Activated naive CD4-positive, alpha-beta T cell treated with anti-CD3 and anti-CD28 coated beads, Interleukin-2, amount 10 ng/mL, durations not matched to agents 7 days and 5 days (primary cell): ENCODE measurements at regions not wholly inside any gene's neighbourhood (a gene's known extent, or its start where the extent isn't known, plus 50 kb on each side); places are given as distances from the start of the nearest gene placed in this dataset.

ENCODE experiments used
- CTCF ChIA-PET: fragments of 350-600 bp; sonication (Branson Sonifier 250); formaldehyde crosslinking; loops from one replicate; lab custom pipeline; 2021; ENCODE audit warnings: antibody characterized with exemption; lab: Charles Lee
- DNase-seq: peaks from one replicate; pipeline ENCODE4 v3.0.0-alpha.2; 2020
- H3K27ac Mint-ChIP-seq: one replicate; pipeline ENCODE4 v1.8.0; 2021; ENCODE audit warnings: mild to moderate bottlenecking, moderate library complexity, mixed read lengths
- H3K27me3 Mint-ChIP-seq: one replicate; pipeline ENCODE4 v1.8.0; 2021; ENCODE audit warnings: mild to moderate bottlenecking, mixed read lengths
- H3K36me3 Mint-ChIP-seq: one replicate; pipeline ENCODE4 v1.8.0; 2021; ENCODE audit warnings: mixed read lengths
- H3K4me1 Mint-ChIP-seq: one replicate; pipeline ENCODE4 v1.8.0; 2021; ENCODE audit warnings: mixed read lengths
- H3K4me3 Mint-ChIP-seq: one replicate; pipeline ENCODE4 v1.8.0; 2021; ENCODE audit warnings: mild to moderate bottlenecking, moderate library complexity, mixed read lengths
- H3K9me3 Mint-ChIP-seq: one replicate; pipeline ENCODE4 v1.8.0; 2021; ENCODE audit warnings: mixed read lengths

DNA sequence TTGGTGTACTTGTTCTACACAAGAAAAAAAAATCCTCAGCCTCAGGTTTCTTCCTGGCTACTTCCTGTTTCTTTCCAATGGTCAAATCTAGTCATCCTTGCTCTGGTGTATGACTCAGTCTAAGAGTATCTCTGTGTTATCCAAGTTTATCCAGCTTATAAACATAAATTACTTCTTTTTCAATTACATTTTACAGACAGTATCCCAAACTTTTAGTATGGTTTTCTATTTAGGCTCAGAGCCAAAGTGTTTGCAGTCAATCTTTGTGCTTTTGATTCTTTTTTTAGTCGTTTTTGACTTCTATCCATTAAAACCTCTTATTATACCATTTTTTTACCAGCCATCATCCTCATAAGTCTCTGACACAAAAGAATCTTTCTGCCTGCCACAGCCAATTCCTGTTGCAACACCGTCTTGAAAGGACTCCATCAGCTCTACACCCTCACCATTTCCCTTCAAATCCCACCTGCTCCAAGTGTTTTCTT, 294.6 kb downstream of the PTEN start:
- H3K27ac Mint-ChIP-seq: no peak overlapping the region
- no peak for DNase-seq
- CTCF ChIA-PET: no interaction called here
- H3K4me1 Mint-ChIP-seq: peaks cover 8% of the 10 kb centered on the region
- no peaks in the 10 kb centered on the region for H3K27me3 Mint-ChIP-seq
- H3K36me3 Mint-ChIP-seq: peaks cover 1% of the 10 kb centered on the region
- no peak overlapping the region for H3K4me3 Mint-ChIP-seq
- peaks cover 2% of the 10 kb centered on the region for H3K9me3 Mint-ChIP-seq

DNA sequence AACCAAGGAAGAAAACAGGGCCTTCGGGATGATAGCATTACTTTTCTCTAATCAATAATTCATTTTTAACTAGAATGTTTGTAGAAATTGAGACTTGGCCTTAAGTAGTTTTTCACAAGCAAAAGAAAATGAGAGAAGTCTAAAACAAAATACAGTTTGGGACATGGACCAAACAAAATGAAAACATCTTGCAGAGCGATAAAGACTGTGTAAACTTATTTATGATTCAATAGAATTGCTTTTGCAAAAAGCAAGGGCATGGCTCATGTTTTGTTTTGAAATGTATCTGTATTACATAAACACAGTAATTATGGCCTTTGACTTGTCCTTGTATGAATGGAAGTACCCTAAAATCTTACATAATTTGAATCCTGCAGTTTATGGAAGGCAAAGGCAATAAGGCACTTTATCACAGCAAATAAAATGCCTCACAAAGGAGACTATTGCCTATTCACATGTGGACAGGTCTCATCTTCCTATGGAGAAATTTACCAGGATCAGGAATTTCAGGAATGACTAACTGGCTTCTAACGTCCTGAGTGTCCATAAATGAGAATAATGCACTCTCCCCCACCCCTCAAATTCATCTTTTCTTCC, 295.2 kb downstream of the PTEN start:
- no peak for DNase-seq
- H3K27me3 Mint-ChIP-seq: no peaks in the 10 kb centered on the region
- no peaks in the 10 kb centered on the region for H3K9me3 Mint-ChIP-seq
- peaks cover 5% of the 10 kb centered on the region for H3K4me1 Mint-ChIP-seq
- H3K27ac Mint-ChIP-seq: no peak overlapping the region
- CTCF ChIA-PET: no interaction called here
- H3K36me3 Mint-ChIP-seq: no peaks in the 10 kb centered on the region
- no peak overlapping the region for H3K4me3 Mint-ChIP-seq

DNA sequence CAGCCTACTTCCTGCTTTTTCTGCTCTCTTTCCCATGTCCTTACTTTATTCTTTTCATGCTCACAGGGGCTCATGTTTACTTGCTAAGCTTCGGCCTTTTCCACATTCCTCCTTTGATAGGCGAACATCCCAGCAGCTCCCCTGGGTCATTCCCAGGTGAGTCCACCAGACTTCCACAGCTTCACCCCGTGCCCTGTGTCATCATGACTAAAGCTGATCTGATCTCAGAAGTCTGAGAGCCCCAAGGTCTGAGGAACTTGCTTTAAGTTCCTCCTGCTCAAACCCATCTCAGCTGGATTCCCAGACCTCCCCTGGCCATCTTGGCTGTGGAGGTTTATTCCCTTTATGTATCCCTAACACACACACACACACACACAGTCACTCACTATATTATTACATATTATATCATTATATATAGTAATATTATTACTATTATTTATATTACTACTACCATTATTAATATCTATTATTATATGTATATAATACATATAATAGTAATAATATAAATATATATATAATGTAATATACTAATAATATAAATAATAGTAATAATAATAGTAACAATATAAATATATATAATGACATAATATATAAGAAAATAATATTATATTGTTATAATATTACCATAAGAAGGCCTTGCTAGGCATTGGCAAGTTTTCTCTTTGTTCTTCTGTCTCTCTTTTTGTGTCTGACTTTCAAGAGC, 295.9 kb downstream of the PTEN start:
- no peak for DNase-seq
- H3K36me3 Mint-ChIP-seq: no peaks in the 10 kb centered on the region
- no peaks in the 10 kb centered on the region for H3K9me3 Mint-ChIP-seq
- H3K4me3 Mint-ChIP-seq: no peak overlapping the region
- H3K27ac Mint-ChIP-seq: no peak overlapping the region
- H3K27me3 Mint-ChIP-seq: no peaks in the 10 kb centered on the region
- peaks cover 5% of the 10 kb centered on the region for H3K4me1 Mint-ChIP-seq
- CTCF ChIA-PET: no interaction called here

DNA sequence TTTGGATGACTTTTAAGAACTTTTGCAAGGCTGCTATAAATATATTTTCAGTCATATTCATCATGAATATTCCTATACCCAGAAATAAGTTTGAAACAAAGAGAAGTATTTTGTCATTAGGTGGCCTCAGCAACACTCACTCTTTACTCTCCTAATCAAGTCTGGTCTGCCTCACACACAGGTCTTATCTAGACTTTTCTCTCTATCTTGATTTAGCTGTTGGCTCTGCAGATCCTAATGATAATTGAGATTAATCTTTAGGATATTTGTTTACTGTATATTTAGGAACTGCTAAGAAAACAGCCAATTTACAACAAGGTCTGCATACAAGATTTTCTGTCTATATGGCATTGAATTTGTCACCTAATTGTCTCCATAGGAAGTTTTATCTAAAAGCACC, 297.6 kb downstream of the PTEN start:
- Mint-ChIP-seq H3K36me3 (no peaks in the 10 kb centered on the region), H3K4me3 (no peak overlapping the region), H3K27ac (no peak overlapping the region), H3K27me3 (no peaks in the 10 kb centered on the region), H3K9me3 (no peaks in the 10 kb centered on the region), H3K4me1 (peaks cover 5% of the 10 kb centered on the region)
- no peak for DNase-seq
- CTCF ChIA-PET: no interaction called here

DNA sequence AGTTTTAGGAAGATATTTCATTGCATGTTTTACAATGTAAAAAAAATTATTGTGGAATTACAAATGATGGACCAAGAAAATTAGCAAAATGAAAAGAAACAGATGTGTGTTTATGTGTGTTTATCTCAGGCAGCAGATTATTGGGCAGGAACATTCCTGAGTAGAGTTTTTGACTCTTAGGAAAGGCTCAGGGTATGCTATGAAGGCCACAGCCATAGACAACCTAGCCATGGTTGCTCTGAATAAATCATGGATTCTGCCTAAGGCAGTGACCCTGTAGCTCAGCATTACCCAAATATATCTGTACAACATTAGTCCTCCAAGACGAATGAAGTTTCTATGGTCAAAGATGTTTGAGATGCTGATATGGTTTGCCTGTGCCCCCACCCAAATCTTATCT, 298.3 kb downstream of the PTEN start:
- H3K4me1 Mint-ChIP-seq: peaks cover 5% of the 10 kb centered on the region
- H3K27me3 Mint-ChIP-seq: no peaks in the 10 kb centered on the region
- CTCF ChIA-PET: no interaction called here
- no peak overlapping the region for H3K27ac Mint-ChIP-seq
- no peak overlapping the region for H3K4me3 Mint-ChIP-seq
- no peaks in the 10 kb centered on the region for H3K36me3 Mint-ChIP-seq
- no peak for DNase-seq
- H3K9me3 Mint-ChIP-seq: no peaks in the 10 kb centered on the region

DNA sequence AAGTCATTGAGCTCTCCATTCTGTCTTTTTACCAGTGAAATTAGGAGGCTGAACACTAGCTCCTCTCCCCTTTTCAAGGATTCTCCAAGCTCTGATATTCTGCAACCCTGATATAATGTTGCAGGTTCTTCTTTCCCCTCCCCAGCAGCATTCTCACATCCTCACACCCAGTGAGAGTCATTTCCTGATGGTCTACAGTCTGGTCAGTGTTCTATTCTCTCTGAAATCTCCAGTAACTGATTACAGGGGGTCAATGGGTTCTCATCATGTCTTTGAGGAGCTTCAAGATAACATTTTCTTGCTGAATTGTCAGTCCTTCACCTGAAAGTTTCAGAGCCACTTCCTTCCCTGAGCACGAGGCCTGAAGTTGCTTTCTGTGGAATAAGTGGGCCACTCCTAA, 299.4 kb downstream of the PTEN start:
- Mint-ChIP-seq H3K27ac (no peak overlapping the region), H3K4me1 (peaks cover 5% of the 10 kb centered on the region), H3K4me3 (no peak overlapping the region), H3K36me3 (no peaks in the 10 kb centered on the region), H3K9me3 (peaks cover 3% of the 10 kb centered on the region), H3K27me3 (no peaks in the 10 kb centered on the region)
- CTCF ChIA-PET: no interaction called here
- DNase-seq: no peak

DNA sequence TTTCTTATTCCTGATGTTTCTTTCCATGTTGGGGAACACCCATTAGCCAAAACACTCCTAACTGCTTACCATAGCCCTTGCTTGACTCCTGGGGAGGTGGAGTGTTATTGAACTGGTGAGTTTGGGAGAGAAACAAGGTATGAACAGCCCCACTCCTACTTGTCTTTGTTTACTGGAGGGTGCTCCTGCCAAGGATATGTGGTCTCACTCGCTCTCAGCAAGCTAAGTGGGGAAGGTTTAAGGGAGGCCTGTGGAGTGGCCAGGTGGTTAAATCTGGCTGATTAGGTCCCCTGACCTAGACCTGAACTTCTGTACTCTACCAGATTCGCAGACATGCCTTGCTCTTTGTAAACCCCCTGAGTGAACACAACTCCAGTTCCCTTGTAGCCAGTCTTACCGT, 300.1 kb downstream of the PTEN start:
- Mint-ChIP-seq H3K4me3 (no peak overlapping the region), H3K27ac (no peak overlapping the region), H3K27me3 (no peaks in the 10 kb centered on the region), H3K9me3 (peaks cover 5% of the 10 kb centered on the region), H3K4me1 (peaks cover 5% of the 10 kb centered on the region), H3K36me3 (no peaks in the 10 kb centered on the region)
- CTCF ChIA-PET: interaction anchor here (0.6 kb wide), 1 partner anchor 82 kb away, joined by 6 read pairs; no protein-coding TSS in a partner anchor
- no peak for DNase-seq

DNA sequence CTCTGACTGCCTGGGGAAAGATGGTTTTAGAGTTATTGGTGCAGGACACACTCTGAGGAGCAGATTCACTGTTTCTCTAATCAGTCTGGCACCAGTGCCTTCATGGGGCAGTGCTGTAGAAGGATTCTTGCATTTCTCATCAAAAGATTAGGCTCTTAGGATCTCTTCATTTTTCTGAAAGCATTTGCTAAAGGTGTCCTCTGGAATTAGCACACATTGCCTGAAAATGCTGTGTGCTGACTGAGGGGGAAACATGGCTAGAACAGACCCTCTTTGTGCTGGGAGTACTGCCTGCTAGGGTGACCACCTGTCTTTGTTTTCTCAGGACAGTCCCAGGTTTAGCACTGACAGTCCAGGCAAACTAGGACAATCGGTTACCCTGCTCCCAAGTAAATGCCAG, 301.0 kb downstream of the PTEN start:
- H3K27me3 Mint-ChIP-seq: no peaks in the 10 kb centered on the region
- no peak overlapping the region for H3K4me3 Mint-ChIP-seq
- H3K36me3 Mint-ChIP-seq: peaks cover 2% of the 10 kb centered on the region
- H3K27ac Mint-ChIP-seq: no peak overlapping the region
- peaks cover 11% of the 10 kb centered on the region for H3K9me3 Mint-ChIP-seq
- no peak for DNase-seq
- peaks cover 5% of the 10 kb centered on the region for H3K4me1 Mint-ChIP-seq
- CTCF ChIA-PET: no interaction called here

DNA sequence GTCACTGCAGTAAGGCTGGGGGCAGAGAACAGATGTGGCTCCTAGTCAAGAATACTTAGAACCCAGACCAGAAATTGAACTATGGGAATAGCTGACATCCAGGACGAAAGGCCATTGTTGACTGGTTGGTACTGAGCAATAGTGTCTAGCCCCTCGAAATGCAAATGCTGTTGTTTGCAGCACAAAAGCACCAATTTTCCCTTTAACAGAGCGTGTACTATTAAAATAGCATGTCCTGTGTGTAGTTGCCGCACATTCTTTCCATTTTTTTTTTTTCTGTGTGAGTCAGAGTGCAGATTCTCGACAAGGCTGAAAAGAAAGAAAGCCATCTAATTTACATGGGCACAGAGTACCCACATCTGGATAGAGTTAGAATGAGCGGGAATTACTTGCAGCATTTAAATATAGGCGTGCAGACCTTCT, 302.4 kb downstream of the PTEN start:
- Mint-ChIP-seq H3K9me3 (peaks cover 13% of the 10 kb centered on the region), H3K27me3 (no peaks in the 10 kb centered on the region), H3K27ac (no peak overlapping the region), H3K4me1 (peaks cover 13% of the 10 kb centered on the region), H3K36me3 (peaks cover 2% of the 10 kb centered on the region), H3K4me3 (no peak overlapping the region)
- CTCF ChIA-PET: no interaction called here
- DNase-seq: no peak

DNA sequence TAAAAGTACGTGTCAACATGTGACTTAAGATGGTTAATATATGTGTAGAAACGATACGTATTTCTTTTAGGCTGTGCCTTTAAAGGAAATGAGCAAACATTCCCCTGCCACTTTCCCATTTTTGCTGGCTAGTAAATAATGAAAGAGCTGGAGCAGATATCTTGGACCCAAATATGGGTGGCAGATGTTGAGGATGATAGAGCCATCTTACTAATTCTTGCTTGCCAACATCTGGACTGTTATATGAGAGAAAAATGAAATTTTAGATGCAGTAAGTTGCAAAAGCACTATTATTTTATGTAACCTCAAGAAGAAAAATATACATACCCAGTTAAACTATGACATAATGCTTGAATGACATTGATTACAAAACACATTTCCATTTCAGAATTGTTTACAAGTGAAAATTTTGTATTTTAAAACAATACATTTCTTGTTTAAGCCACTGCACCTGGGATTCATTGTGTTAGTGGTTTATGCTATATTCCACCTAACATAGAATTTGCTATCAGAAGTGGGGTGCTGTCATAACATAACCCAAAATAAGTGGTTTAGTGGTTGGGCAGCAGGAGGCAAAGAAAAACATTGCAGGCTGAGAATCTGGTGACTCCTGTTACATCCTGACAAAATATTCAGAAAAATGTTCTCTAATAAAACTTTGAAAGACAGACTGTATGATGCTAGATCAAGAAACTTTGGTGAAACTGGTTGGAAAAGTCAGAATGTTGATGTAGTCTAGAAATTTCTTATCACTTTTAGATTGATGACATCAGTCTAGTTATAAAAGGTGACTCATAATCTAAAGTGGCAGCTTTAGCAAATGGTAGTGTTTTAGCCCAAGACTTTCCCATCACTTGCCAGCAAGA, 305.0 kb downstream of the PTEN start:
- H3K4me1 Mint-ChIP-seq: peaks cover 19% of the 10 kb centered on the region
- H3K36me3 Mint-ChIP-seq: peaks cover 2% of the 10 kb centered on the region
- CTCF ChIA-PET: no interaction called here

DNA sequence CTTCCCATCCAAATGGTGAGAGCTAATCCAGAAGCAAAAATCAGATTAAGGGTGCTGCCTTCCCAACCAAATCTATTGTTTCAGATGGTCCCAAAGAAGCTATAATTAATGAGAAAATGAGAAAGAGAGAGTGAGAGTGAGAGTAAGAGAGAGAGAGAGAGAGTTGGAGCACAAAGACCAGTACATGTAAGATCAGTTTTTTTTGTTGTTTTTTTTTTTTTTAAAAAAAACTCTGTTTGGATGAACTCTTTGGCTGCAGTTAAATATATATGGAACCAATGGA, 305.6 kb downstream of the PTEN start:
- H3K36me3 Mint-ChIP-seq: peaks cover 2% of the 10 kb centered on the region
- no peak overlapping the region for H3K27ac Mint-ChIP-seq
- peaks cover 13% of the 10 kb centered on the region for H3K9me3 Mint-ChIP-seq
- H3K4me1 Mint-ChIP-seq: peaks cover 19% of the 10 kb centered on the region
- no peak for DNase-seq
- H3K4me3 Mint-ChIP-seq: no peak overlapping the region
- CTCF ChIA-PET: no interaction called here
- H3K27me3 Mint-ChIP-seq: no peaks in the 10 kb centered on the region

More for the DNA sequence above, 305.0 kb downstream of the PTEN start:
- no peak for DNase-seq
- Mint-ChIP-seq H3K4me3 (no peak overlapping the region), H3K27me3 (no peaks in the 10 kb centered on the region), H3K27ac (no peak overlapping the region), H3K9me3 (peaks cover 13% of the 10 kb centered on the region)

DNA sequence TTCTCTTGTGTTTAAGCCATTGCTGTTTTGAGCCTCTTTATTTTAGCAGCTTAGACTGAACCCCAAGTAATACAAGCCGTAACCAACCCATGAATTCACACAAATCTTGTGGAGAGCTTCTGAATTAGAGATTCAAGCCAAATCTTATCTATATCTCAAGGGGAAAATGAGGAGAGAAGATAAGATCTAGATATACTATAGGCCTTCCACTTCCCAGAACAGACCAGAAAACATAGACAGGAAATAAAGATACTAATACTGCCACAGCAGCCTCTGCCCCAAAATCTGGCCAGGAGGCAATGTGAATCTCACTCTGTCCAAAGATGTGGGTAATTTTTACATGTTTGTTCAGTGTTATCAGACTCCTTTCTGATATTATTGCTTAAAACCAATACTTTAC, 307.2 kb downstream of the PTEN start:
- no peak for DNase-seq
- Mint-ChIP-seq H3K4me1 (peaks cover 19% of the 10 kb centered on the region), H3K9me3 (peaks cover 26% of the 10 kb centered on the region), H3K27me3 (peaks cover 6% of the 10 kb centered on the region), H3K36me3 (peaks cover 10% of the 10 kb centered on the region), H3K27ac (peak overlapping the region; percentile 33), H3K4me3 (no peak overlapping the region)
- CTCF ChIA-PET: no interaction called here

DNA sequence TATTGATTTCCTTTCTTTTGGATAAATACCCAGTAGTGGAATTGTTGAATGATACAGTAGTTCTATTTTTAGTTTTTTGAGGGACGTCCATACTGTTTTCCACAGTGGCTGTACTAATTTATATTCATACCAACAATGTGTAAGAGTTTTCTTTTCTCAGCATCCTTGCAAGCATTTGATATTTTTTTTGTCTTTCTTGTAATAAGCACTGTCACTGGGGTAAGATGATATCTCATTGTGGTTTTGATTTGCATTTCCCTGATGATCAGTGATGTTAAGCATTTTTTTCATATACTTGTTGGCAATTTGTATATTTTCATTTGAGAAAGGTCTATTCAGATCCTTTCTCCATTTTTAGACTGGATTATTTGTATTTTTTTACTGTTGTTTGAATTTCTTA, 308.7 kb downstream of the PTEN start:
- peaks cover 10% of the 10 kb centered on the region for H3K36me3 Mint-ChIP-seq
- H3K4me3 Mint-ChIP-seq: no peak overlapping the region

DNA sequence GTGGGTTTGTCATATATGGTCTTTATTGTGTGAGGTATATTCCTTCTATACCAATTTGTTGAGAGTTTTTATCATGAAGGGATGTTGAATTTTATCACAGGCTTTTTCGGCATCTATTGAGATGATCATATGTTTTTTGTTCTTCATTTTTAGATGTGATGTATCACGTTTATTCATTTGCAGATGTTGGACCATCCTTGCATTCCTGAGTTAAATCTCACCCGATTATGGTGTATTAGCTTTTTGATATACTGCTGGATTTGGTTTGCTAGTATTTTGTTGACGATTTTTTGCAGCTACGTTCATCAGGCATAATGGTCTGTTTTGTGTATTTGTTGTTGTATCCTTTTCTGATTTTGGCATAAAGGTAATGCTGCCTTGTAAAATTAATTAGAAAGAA, 311.0 kb downstream of the PTEN start:
- Mint-ChIP-seq H3K4me1 (peaks cover 19% of the 10 kb centered on the region), H3K36me3 (peaks cover 12% of the 10 kb centered on the region), H3K27ac (no peak overlapping the region), H3K9me3 (peaks cover 23% of the 10 kb centered on the region), H3K4me3 (no peak overlapping the region), H3K27me3 (peaks cover 6% of the 10 kb centered on the region)
- CTCF ChIA-PET: no interaction called here
- DNase-seq: no peak

More for the DNA sequence above, 308.7 kb downstream of the PTEN start:
- DNase-seq: no peak
- CTCF ChIA-PET: no interaction called here
- H3K9me3 Mint-ChIP-seq: peaks cover 26% of the 10 kb centered on the region
- peaks cover 19% of the 10 kb centered on the region for H3K4me1 Mint-ChIP-seq
- no peak overlapping the region for H3K27ac Mint-ChIP-seq
- H3K27me3 Mint-ChIP-seq: peaks cover 6% of the 10 kb centered on the region
